ENCODE measurements at regions not wholly inside any gene's neighbourhood (a gene's known extent, or its start where the extent isn't known, plus 50 kb on each side); places are given as distances from the start of the nearest gene placed in this dataset.

DNA sequence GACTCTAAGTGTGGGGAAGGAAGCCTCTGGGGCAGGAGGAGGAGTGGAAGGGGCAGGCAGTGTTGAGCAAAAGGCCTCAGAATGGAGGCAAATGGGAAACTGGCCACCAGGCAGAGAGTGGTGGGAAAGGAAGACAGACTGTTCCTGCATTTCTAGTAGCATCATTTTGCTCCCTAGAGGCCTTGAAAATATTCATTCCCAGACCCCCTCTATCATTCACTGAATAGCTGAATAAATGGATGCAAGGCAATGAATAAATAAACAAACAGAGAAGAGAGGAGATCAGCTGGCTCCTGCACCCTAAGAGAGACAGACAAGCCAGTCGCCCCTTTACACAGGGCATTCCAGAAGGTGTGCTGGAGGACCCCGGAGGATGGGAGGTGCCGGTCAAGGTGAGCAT lies 511.9 kb downstream of the BCOR start:
- TF ChIP-seq, protein P1, sequence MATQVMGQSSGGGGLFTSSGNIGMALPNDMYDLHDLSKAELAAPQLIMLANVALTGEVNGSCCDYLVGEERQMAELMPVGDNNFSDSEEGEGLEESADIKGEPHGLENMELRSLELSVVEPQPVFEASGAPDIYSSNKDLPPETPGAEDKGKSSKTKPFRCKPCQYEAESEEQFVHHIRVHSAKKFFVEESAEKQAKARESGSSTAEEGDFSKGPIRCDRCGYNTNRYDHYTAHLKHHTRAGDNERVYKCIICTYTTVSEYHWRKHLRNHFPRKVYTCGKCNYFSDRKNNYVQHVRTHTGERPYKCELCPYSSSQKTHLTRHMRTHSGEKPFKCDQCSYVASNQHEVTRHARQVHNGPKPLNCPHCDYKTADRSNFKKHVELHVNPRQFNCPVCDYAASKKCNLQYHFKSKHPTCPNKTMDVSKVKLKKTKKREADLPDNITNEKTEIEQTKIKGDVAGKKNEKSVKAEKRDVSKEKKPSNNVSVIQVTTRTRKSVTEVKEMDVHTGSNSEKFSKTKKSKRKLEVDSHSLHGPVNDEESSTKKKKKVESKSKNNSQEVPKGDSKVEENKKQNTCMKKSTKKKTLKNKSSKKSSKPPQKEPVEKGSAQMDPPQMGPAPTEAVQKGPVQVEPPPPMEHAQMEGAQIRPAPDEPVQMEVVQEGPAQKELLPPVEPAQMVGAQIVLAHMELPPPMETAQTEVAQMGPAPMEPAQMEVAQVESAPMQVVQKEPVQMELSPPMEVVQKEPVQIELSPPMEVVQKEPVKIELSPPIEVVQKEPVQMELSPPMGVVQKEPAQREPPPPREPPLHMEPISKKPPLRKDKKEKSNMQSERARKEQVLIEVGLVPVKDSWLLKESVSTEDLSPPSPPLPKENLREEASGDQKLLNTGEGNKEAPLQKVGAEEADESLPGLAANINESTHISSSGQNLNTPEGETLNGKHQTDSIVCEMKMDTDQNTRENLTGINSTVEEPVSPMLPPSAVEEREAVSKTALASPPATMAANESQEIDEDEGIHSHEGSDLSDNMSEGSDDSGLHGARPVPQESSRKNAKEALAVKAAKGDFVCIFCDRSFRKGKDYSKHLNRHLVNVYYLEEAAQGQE (IDR thresholded peaks at IDR 0.05; ENCODE audit: low read depth) = no peak
- no peak for TF ChIP-seq RAD21 (IDR thresholded peaks at IDR 0.05; ENCODE audit: low read depth)
- no peak for TF ChIP-seq CEBPB (IDR thresholded peaks at IDR 0.05)
- TF ChIP-seq YY1 (IDR thresholded peaks at IDR 0.05; ENCODE audit: low read depth) = no peak
- TF ChIP-seq EP300 (IDR thresholded peaks at IDR 0.05; ENCODE audit: borderline replicate concordance) = no peak
- no peak for TF ChIP-seq NFIC (IDR thresholded peaks at IDR 0.05)
- TF ChIP-seq, protein P2, sequence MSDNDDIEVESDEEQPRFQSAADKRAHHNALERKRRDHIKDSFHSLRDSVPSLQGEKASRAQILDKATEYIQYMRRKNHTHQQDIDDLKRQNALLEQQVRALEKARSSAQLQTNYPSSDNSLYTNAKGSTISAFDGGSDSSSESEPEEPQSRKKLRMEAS (IDR thresholded peaks at IDR 0.05) = no peak
- TF ChIP-seq, protein P3, sequence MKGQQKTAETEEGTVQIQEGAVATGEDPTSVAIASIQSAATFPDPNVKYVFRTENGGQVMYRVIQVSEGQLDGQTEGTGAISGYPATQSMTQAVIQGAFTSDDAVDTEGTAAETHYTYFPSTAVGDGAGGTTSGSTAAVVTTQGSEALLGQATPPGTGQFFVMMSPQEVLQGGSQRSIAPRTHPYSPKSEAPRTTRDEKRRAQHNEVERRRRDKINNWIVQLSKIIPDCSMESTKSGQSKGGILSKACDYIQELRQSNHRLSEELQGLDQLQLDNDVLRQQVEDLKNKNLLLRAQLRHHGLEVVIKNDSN (IDR thresholded peaks at IDR 0.05) = no peak
- no peak for TF ChIP-seq TAF1 (IDR thresholded peaks at IDR 0.05; ENCODE audit: low read depth)
- TF ChIP-seq CREB1 (IDR thresholded peaks at IDR 0.05; ENCODE audit: low read depth) = no peak

Measured in Ishikawa (cell line).